Effector memory CD4-positive, alpha-beta T cell (primary cell): ENCODE measurements at regions not wholly inside any gene's neighbourhood (a gene's known extent, or its start where the extent isn't known, plus 50 kb on each side); places are given as distances from the start of the nearest gene placed in this dataset.

Experiments used
- DNase-seq, 3 donors: peaks; one replicate each; pipeline ENCODE4 v3.0.0-alpha.2; 2020
- H3K27ac ChIP-seq: 2 replicates; pipeline ENCODE4 v1.7.0; 2013; ENCODE audit warnings: mild to moderate bottlenecking, low read length, moderate library complexity; ENCODE audit not compliant: insufficient read depth, poor library complexity, severe bottlenecking
- H3K27me3 ChIP-seq: replicated peaks from 2 replicates; pipeline ENCODE4 v1.7.0; 2013; ENCODE audit warnings: mild to moderate bottlenecking, low read length; ENCODE audit not compliant: insufficient read depth, control insufficient read depth, poor library complexity, severe bottlenecking
- H3K36me3 ChIP-seq: 2 replicates; pipeline ENCODE4 v1.7.0; 2013; ENCODE audit warnings: mild to moderate bottlenecking, low read length, moderate library complexity; ENCODE audit not compliant: control insufficient read depth, insufficient read depth
- H3K4me1 ChIP-seq: 2 replicates; pipeline ENCODE4 v1.7.0; 2013; ENCODE audit warnings: low read length, mild to moderate bottlenecking; ENCODE audit not compliant: control insufficient read depth, insufficient read depth, poor library complexity, severe bottlenecking
- H3K4me3 ChIP-seq: 2 replicates; pipeline ENCODE4 v1.7.0; 2013; ENCODE audit warnings: low read length, low read depth, mild to moderate bottlenecking; ENCODE audit not compliant: insufficient read depth, poor library complexity, severe bottlenecking
- H3K9me3 ChIP-seq: 2 replicates; pipeline ENCODE4 v1.7.0; 2013; ENCODE audit warnings: mild to moderate bottlenecking, low read length, moderate library complexity; ENCODE audit not compliant: control insufficient read depth

- H3K9me3 ChIP-seq, result no peaks in the 10 kb centered on the region
- H3K4me3 ChIP-seq, result no peak overlapping the region
- no peak overlapping the region for H3K27ac ChIP-seq
- DNase-seq, result no peak
- H3K27me3 ChIP-seq, result no peaks in the 10 kb centered on the region
- H3K4me1 ChIP-seq, result peaks cover 79% of the 10 kb centered on the region
- H3K36me3 ChIP-seq, result no peaks in the 10 kb centered on the region
Observed at GRCh38 chr1:25027822-25028586, 97.9 kb upstream of the RUNX3 start.

GRCh38 chr1:25026730-25027450 is 96.8 kb upstream of the RUNX3 start:
- Histone ChIP-seq H3K27ac (no peak overlapping the region), H3K4me3 (no peak overlapping the region), H3K4me1 (peaks cover 78% of the 10 kb centered on the region), H3K27me3 (no peaks in the 10 kb centered on the region), H3K9me3 (no peaks in the 10 kb centered on the region), H3K36me3 (no peaks in the 10 kb centered on the region)
- no peak for DNase-seq

GRCh38 chr1:25026304-25026703 is 96.2 kb upstream of the RUNX3 start:
- Histone ChIP-seq H3K9me3 (no peaks in the 10 kb centered on the region), H3K27ac (no peak overlapping the region), H3K4me3 (no peak overlapping the region), H3K27me3 (no peaks in the 10 kb centered on the region), H3K4me1 (peaks cover 78% of the 10 kb centered on the region), H3K36me3 (no peaks in the 10 kb centered on the region)
- no peak for DNase-seq

GRCh38 chr1:25024615-25025350 is 94.7 kb upstream of the RUNX3 start:
- H3K4me1 ChIP-seq, result peaks cover 71% of the 10 kb centered on the region
- H3K4me3 ChIP-seq, result no peak overlapping the region
- no peak for DNase-seq
- no peaks in the 10 kb centered on the region for H3K36me3 ChIP-seq
- H3K9me3 ChIP-seq, result no peaks in the 10 kb centered on the region
- no peaks in the 10 kb centered on the region for H3K27me3 ChIP-seq
- peak overlapping the region; percentile 99 for H3K27ac ChIP-seq

DNA sequence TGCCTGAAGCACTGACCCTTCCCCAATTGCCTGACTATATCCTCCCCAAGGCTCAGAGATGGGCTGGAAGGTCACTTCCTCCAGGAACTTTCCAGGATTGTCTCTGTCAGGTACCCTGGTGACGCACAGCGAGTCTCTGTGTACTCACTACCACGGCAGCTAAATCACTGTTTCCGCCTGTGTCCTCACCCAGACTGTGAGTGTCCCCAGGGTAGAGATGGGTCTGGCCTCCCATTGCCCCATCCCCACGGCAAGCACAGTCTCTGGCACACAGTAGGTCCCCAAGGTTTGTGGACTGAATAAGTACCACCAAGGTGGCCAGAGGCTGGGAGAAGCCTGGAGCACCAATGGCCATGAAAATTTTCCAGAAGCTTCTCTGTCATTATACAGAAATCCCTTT is 93.8 kb upstream of the RUNX3 start:
- no peak for DNase-seq
- Histone ChIP-seq H3K4me3 (no peak overlapping the region), H3K36me3 (no peaks in the 10 kb centered on the region), H3K9me3 (no peaks in the 10 kb centered on the region), H3K27ac (peak overlapping the region; percentile 99), H3K4me1 (peaks cover 61% of the 10 kb centered on the region), H3K27me3 (no peaks in the 10 kb centered on the region)

- H3K4me3 ChIP-seq, result no peak overlapping the region
- no peak for DNase-seq
- H3K27ac ChIP-seq, result peak overlapping the region; percentile 99
- no peaks in the 10 kb centered on the region for H3K27me3 ChIP-seq
- no peaks in the 10 kb centered on the region for H3K9me3 ChIP-seq
- H3K36me3 ChIP-seq, result no peaks in the 10 kb centered on the region
- H3K4me1 ChIP-seq, result peaks cover 55% of the 10 kb centered on the region
Observed at GRCh38 chr1:25023190-25023578, 93.1 kb upstream of the RUNX3 start.

- DNase-seq, result peak; percentile 90 to 97 (median 94)
- Histone ChIP-seq H3K27me3 (no peaks in the 10 kb centered on the region), H3K36me3 (no peaks in the 10 kb centered on the region), H3K9me3 (no peaks in the 10 kb centered on the region), H3K4me1 (peaks cover 58% of the 10 kb centered on the region), H3K4me3 (peak overlapping the region; percentile 37), H3K27ac (peak overlapping the region; percentile 99)
Observed at GRCh38 chr1:25022361-25023189, 92.5 kb upstream of the RUNX3 start.

- Histone ChIP-seq H3K27ac (peak overlapping the region; percentile 99), H3K4me1 (peaks cover 66% of the 10 kb centered on the region), H3K4me3 (no peak overlapping the region)
Observed at GRCh38 chr1:25021591-25022215, 91.6 kb upstream of the RUNX3 start.

DNA sequence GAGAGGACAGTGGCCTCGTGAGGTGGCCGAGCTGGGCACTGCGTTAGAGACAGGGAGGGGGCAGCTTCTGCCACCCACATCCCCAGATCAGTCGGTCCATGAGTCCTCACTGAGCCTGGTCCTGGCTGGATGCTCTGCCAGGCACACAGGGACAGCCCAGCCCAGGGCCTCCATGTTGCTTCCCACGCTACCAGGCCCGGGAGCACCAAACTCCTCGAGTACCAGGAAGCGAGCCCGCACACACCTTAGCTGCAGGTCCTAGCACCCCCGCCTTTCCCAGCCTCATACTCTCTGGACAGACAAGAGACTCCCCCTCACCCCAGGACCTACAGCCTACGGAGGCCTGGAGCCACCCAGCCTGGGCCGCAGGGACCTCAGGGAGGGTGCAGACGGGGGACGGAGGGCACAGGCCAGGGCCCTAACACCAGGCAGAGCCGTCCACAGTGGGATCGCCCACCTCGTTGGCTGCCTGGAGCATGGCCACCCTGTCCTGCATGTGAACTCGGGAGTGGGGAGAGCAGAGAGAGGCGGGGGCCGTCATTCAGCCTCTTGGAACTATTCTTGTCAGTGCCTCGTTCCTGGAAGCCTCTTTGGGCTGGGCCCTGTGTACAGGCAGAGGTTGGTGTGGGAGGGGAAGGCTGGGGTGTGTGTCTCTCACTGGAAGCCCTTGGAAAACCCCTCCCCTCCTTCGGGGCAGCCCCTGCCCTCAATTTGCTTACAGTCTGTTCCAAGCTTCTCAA is 90.9 kb upstream of the RUNX3 start:
- Histone ChIP-seq H3K4me1 (peaks cover 66% of the 10 kb centered on the region), H3K27ac (peak overlapping the region; percentile 99)

More at GRCh38 chr1:25021591-25022215, 91.6 kb upstream of the RUNX3 start:
- Histone ChIP-seq H3K9me3 (no peaks in the 10 kb centered on the region), H3K36me3 (no peaks in the 10 kb centered on the region), H3K27me3 (no peaks in the 10 kb centered on the region)
- no peak for DNase-seq

More for the DNA sequence above, 90.9 kb upstream of the RUNX3 start:
- H3K4me3 ChIP-seq, result no peak overlapping the region
- no peaks in the 10 kb centered on the region for H3K27me3 ChIP-seq
- no peaks in the 10 kb centered on the region for H3K9me3 ChIP-seq
- H3K36me3 ChIP-seq, result no peaks in the 10 kb centered on the region
- no peak for DNase-seq
